DND-41 (cell line): ENCODE measurements at regions not wholly inside any gene's neighbourhood (a gene's known extent, or its start where the extent isn't known, plus 50 kb on each side); places are given as distances from the start of the nearest gene placed in this dataset.

Experiments
- EZH2 ChIP-seq: IDR thresholded peaks from 3 replicates; pipeline ENCODE4 v1.6.1; 2012; ENCODE audit warnings: borderline replicate concordance, low read depth, mild to moderate bottlenecking, moderate library complexity, low read length, inconsistent platforms; ENCODE audit not compliant: severe bottlenecking
- TF ChIP-seq, protein P1 (sequence below): IDR thresholded peaks from 2 replicates; pipeline ENCODE4 v1.5.1; 2012; ENCODE audit warnings: borderline replicate concordance, low read length, moderate library complexity, mild to moderate bottlenecking; ENCODE audit not compliant: poor library complexity, severe bottlenecking; ENCODE audit errors: extremely low read depth

DNA sequence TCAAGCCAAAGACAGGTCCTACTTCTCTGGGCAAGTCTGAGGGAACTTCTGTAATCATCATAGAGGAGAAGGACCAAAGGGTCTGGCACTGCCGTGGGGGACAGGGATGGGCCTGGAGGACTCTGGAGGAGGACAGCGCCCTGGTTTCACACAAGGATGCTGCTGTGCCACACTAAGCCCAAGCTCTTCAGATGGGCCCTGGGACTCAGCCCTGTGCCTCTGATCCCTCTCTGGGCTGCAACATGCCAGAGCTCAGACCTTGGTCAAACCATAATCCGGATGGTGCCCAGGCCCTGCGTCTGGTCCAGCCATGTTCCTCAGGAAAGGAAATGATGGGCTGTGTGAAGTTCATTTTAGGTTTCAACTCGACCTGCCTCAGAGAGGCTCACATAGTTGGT, 222.0 kb upstream of the COPS8 start:
- TF ChIP-seq, protein P1, sequence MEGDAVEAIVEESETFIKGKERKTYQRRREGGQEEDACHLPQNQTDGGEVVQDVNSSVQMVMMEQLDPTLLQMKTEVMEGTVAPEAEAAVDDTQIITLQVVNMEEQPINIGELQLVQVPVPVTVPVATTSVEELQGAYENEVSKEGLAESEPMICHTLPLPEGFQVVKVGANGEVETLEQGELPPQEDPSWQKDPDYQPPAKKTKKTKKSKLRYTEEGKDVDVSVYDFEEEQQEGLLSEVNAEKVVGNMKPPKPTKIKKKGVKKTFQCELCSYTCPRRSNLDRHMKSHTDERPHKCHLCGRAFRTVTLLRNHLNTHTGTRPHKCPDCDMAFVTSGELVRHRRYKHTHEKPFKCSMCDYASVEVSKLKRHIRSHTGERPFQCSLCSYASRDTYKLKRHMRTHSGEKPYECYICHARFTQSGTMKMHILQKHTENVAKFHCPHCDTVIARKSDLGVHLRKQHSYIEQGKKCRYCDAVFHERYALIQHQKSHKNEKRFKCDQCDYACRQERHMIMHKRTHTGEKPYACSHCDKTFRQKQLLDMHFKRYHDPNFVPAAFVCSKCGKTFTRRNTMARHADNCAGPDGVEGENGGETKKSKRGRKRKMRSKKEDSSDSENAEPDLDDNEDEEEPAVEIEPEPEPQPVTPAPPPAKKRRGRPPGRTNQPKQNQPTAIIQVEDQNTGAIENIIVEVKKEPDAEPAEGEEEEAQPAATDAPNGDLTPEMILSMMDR, result no peak
- TF ChIP-seq EZH2, result no peak
